Neural progenitor cell (in vitro differentiated cells): ENCODE measurements at regions not wholly inside any gene's neighbourhood (a gene's known extent, or its start where the extent isn't known, plus 50 kb on each side); places are given as distances from the start of the nearest gene placed in this dataset.
A peak's percentile ranks its signal among the peaks of the same experiment; 100 is the strongest.

Experiments used
- DNase-seq: peaks from one replicate; pipeline ENCODE4 v3.0.0-alpha.2; 2016; ENCODE audit warnings: low spot score
- H2AFZ ChIP-seq: fragments of 200-600 bp; sonication (generic); replicated peaks from 2 replicates; pipeline ENCODE4 v1.6.1; 2016; ENCODE audit warnings: antibody characterized with exemption
- H3F3A ChIP-seq: fragments of 200-600 bp; sonication (generic); 2 replicates; pipeline ENCODE4 v1.6.1; 2016; ENCODE audit warnings: antibody characterized with exemption, low read depth
- H3K27ac ChIP-seq: fragments of 200-600 bp; sonication (generic); 2 replicates; pipeline ENCODE4 v1.5.1; 2016; ENCODE audit warnings: mild to moderate bottlenecking
- H3K27me3 ChIP-seq: fragments of 200-600 bp; sonication (generic); 2 replicates; pipeline ENCODE4 v1.6.1; 2016; ENCODE audit warnings: mild to moderate bottlenecking, moderate library complexity
- H3K36me3 ChIP-seq: fragments of 200-600 bp; sonication (generic); 2 replicates; pipeline ENCODE4 v1.5.1; 2016
- H3K4me1 ChIP-seq: fragments of 200-600 bp; sonication (generic); 2 replicates; pipeline ENCODE4 v1.6.1; 2016; ENCODE audit warnings: mixed run types
- H3K4me2 ChIP-seq: fragments of 200-600 bp; sonication (generic); 2 replicates; pipeline ENCODE4 v1.6.1; 2016
- H3K4me3 ChIP-seq: fragments of 200-600 bp; sonication (generic); 2 replicates; pipeline ENCODE4 v1.5.1; 2016
- H3K79me2 ChIP-seq: fragments of 200-600 bp; sonication (generic); 2 replicates; pipeline ENCODE4 v1.6.1; 2016; ENCODE audit warnings: low read depth
- H3K9ac ChIP-seq: fragments of 200-600 bp; sonication (generic); 2 replicates; pipeline ENCODE4 v1.6.1; 2016
- H3K9me3 ChIP-seq: fragments of 200-600 bp; sonication (generic); 2 replicates; pipeline ENCODE4 v1.5.1; 2016; ENCODE audit warnings: low read depth
- H4K20me1 ChIP-seq: fragments of 200-600 bp; sonication (generic); 2 replicates; pipeline ENCODE4 v1.6.1; 2016; ENCODE audit warnings: low read depth
- H3K27ac Mint-ChIP-seq: 3 replicates; pipeline ENCODE4 v1.8.0; 2021; ENCODE audit warnings: mixed read lengths
- H3K27me3 Mint-ChIP-seq: 2 replicates; pipeline ENCODE4 v1.8.0; 2022; ENCODE audit warnings: low read depth, mild to moderate bottlenecking, inconsistent platforms, moderate library complexity, mixed read lengths; ENCODE audit not compliant: insufficient read depth
- H3K36me3 Mint-ChIP-seq: 3 replicates; pipeline ENCODE4 v1.8.0; 2021; ENCODE audit warnings: mixed read lengths
- H3K4me1 Mint-ChIP-seq: 3 replicates; pipeline ENCODE4 v1.8.0; 2021; ENCODE audit warnings: mixed read lengths
- H3K4me3 Mint-ChIP-seq: 3 replicates; pipeline ENCODE4 v1.8.0; 2021; ENCODE audit warnings: mild to moderate bottlenecking, moderate library complexity, mixed read lengths
- H3K9me3 Mint-ChIP-seq: 3 replicates; pipeline ENCODE4 v1.8.0; 2020; ENCODE audit warnings: mixed read lengths
- CTCF ChIP-seq: fragments of 200-600 bp; sonication (generic); IDR thresholded peaks from 2 replicates; pipeline ENCODE4 v1.5.1; 2017; ENCODE audit warnings: antibody characterized with exemption, mild to moderate bottlenecking
- EZH2 ChIP-seq: fragments of 200-600 bp; sonication (generic); IDR thresholded peaks from 2 replicates; pipeline ENCODE4 v1.6.1; 2017; ENCODE audit warnings: antibody characterized with exemption, mild to moderate bottlenecking, moderate library complexity
- EZH2phosphoT487 ChIP-seq: fragments of 200-600 bp; sonication (generic); IDR thresholded peaks from 2 replicates; pipeline ENCODE4 v1.6.1; 2017; ENCODE audit warnings: antibody characterized with exemption

GRCh38 chr1:4422504-4423289, 231.7 kb upstream of the AJAP1 start:
- Histone ChIP-seq H3K9ac (no peak overlapping the region), H3K4me1 (peaks cover 12% of the 10 kb centered on the region), H3K4me3 (no peak overlapping the region), H3F3A (peaks cover 3% of the 10 kb centered on the region), H2AFZ (no peak overlapping the region), H3K4me2 (no peak overlapping the region), H3K79me2 (no peaks in the 10 kb centered on the region), H3K27ac (no peak overlapping the region), H3K9me3 (no peaks in the 10 kb centered on the region), H3K27me3 (no peaks in the 10 kb centered on the region), H3K36me3 (no peaks in the 10 kb centered on the region), H4K20me1 (no peaks in the 10 kb centered on the region)
- peak; percentile 33 for DNase-seq
- H3K27me3 Mint-ChIP-seq = peaks cover 17% of the 10 kb centered on the region
- TF ChIP-seq EZH2 (no peak), CTCF (peak; percentile 39), EZH2phosphoT487 (no peak)
- H3K27ac Mint-ChIP-seq = peak overlapping the region; percentile 80
- H3K9me3 Mint-ChIP-seq = peaks cover 12% of the 10 kb centered on the region
- H3K4me1 Mint-ChIP-seq = peaks cover 34% of the 10 kb centered on the region
- H3K36me3 Mint-ChIP-seq = no peaks in the 10 kb centered on the region
- no peak overlapping the region for H3K4me3 Mint-ChIP-seq

GRCh38 chr1:4424254-4424653, 230.2 kb upstream of the AJAP1 start:
- H3K36me3 Mint-ChIP-seq = no peaks in the 10 kb centered on the region
- TF ChIP-seq EZH2 = no peak
- TF ChIP-seq CTCF = no peak
- no peak for TF ChIP-seq EZH2phosphoT487
- H3K27me3 Mint-ChIP-seq = peaks cover 10% of the 10 kb centered on the region

GRCh38 chr1:4424766-4425165, 229.6 kb upstream of the AJAP1 start:
- Histone ChIP-seq H3K27ac (no peak overlapping the region), H3K27me3 (no peaks in the 10 kb centered on the region), H3K4me3 (no peak overlapping the region), H4K20me1 (no peaks in the 10 kb centered on the region), H3K4me2 (no peak overlapping the region), H3K79me2 (no peaks in the 10 kb centered on the region), H3F3A (peaks cover 4% of the 10 kb centered on the region), H3K4me1 (peaks cover 12% of the 10 kb centered on the region), H3K9ac (no peak overlapping the region), H3K9me3 (no peaks in the 10 kb centered on the region), H2AFZ (no peak overlapping the region), H3K36me3 (no peaks in the 10 kb centered on the region)
- DNase-seq = no peak
- TF ChIP-seq EZH2phosphoT487 = no peak
- TF ChIP-seq EZH2 = no peak
- no peak for TF ChIP-seq CTCF
- peaks cover 42% of the 10 kb centered on the region for H3K4me1 Mint-ChIP-seq
- H3K27ac Mint-ChIP-seq = peak overlapping the region; percentile 81
- H3K36me3 Mint-ChIP-seq = no peaks in the 10 kb centered on the region
- peaks cover 7% of the 10 kb centered on the region for H3K27me3 Mint-ChIP-seq
- H3K9me3 Mint-ChIP-seq = peaks cover 2% of the 10 kb centered on the region
- H3K4me3 Mint-ChIP-seq = no peak overlapping the region

More at GRCh38 chr1:4424254-4424653, 230.2 kb upstream of the AJAP1 start:
- H2AFZ ChIP-seq = no peak overlapping the region
- no peak overlapping the region for H3K27ac ChIP-seq
- DNase-seq = no peak
- no peaks in the 10 kb centered on the region for H3K27me3 ChIP-seq
- no peaks in the 10 kb centered on the region for H3K79me2 ChIP-seq
- peaks cover 37% of the 10 kb centered on the region for H3K4me1 Mint-ChIP-seq
- no peak overlapping the region for H3K4me3 ChIP-seq
- no peak overlapping the region for H3K9ac ChIP-seq
- H3K4me3 Mint-ChIP-seq = no peak overlapping the region
- no peaks in the 10 kb centered on the region for H4K20me1 ChIP-seq
- H3K9me3 ChIP-seq = no peaks in the 10 kb centered on the region
- H3K36me3 ChIP-seq = no peaks in the 10 kb centered on the region
- no peak overlapping the region for H3K27ac Mint-ChIP-seq
- no peak overlapping the region for H3K4me2 ChIP-seq
- peaks cover 5% of the 10 kb centered on the region for H3K9me3 Mint-ChIP-seq
- peaks cover 4% of the 10 kb centered on the region for H3F3A ChIP-seq
- H3K4me1 ChIP-seq = peaks cover 12% of the 10 kb centered on the region
